HG02588 (cell line): ENCODE measurements at regions not wholly inside any gene's neighbourhood (a gene's known extent, or its start where the extent isn't known, plus 50 kb on each side); places are given as distances from the start of the nearest gene placed in this dataset.
"Not testable (repeated sequence)": the region's sequence is repeated elsewhere in the genome, so short reads cannot be mapped to it uniquely, and the experiment has no call there.

Experiments
- ATAC-seq: cut with Tn5 transposase; IDR thresholded peaks from one replicate; pipeline ENCODE4 v1.9.1; 2021; ENCODE audit warnings: mild to moderate bottlenecking, moderate library complexity; ENCODE audit not compliant: unreplicated experiment

- no peak for ATAC-seq
Measured at GRCh38 chr2:201568217-201568820, 75.0 kb downstream of the TMEM237 start.

- ATAC-seq, result no peak
Measured at GRCh38 chr2:201559067-201559710, 84.1 kb downstream of the TMEM237 start.

DNA sequence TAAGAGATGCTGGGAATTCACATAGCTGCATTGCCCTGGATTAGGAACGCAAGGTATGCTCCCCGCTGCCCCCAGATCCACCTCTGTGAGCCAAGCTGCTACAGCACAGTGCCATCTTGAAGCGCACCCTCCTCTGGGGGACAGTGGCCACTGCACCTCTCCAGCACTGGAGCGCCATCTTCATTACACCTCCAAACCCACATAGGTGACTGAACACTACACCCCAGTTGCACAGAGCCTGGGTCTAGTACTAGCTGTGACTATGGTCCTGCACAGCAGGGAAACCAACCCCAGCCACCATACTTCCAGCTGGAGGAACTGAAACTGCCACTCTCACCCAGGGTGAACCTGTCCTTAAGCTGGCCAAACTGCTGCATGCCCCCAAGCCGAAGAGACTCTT, 84.6 kb downstream of the TMEM237 start:
- ATAC-seq, result no peak

DNA sequence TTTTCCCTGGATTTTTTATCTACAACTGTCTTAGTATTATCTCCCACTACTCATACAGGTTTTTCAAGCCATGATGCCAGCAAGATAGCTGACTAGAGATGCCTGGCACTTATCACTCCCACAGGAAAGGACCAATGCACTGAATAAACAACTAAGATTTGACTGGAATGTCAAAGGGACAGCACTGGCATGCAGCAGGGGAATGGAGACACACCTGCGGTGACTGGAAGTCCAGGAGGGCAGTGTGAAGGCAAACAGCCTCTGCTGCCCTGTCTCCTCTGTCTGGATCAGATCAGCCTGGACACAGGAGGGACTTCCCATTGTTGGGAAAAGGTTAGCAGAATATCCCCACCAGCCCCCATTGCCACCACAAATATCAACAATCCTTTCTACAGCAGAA, 85.1 kb downstream of the TMEM237 start:
- ATAC-seq, result no peak

DNA sequence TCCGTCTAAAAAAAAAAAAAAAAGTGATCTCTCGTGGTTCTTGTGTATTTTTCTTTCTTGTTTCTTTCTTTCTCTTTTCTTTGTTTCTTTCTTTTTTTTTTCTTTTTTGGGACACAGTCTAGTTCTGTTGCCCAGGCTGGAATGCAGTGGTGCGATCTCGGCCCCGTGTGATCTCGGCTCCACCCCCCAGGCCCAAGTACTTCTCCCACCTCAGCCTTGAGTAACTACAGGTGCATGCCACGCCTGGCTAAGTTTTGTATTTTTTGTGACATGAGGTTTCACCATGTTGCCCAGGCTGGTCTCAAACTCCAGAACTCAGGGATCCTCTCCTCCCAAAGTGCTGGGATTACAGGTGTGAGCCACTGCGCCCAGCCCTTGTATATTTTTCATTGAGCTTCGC, 91.4 kb downstream of the TMEM237 start:
- ATAC-seq, result no peak

GRCh38 chr2:201546576-201546975, 95.0 kb downstream of the STRADB start:
- ATAC-seq, result no peak

DNA sequence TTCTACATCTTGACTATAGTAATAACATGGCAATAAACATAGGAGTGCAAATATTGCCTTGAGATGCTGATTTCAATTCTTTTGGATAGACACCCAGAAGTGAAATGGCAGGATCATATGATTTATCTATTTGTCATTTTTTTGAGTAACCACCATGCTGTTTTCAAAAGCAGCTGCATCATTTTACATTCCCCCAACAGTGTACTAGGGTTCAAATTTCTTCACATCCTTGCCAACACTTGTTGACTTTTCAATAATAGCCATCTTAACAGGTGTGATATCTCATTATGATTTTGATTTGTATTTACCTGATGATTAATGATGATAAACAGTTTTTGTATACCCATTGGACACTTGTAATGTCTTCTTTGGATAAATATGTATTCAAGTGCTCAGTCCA, 90.8 kb downstream of the STRADB start:
- no peak for ATAC-seq

DNA sequence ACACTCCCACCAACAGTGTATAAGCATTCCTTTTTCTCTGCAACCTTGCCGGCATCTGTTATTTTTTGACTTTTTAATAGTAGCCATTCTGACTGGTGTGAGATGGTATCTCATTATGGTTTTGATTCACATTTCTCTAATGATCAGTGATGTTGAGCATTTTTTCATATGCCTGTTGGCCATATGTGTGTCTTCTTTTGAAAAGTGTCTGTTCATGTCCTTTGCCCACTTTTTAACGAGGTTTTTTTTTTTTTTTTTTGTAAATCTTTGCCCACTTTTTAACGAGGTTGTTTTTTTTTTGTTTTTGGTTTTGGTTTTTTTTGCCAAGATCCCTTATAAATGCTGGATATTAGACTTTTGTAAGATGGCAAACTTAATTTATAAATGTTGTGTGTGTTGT, 87.7 kb downstream of the STRADB start:
- ATAC-seq, result not testable (repeated sequence)

DNA sequence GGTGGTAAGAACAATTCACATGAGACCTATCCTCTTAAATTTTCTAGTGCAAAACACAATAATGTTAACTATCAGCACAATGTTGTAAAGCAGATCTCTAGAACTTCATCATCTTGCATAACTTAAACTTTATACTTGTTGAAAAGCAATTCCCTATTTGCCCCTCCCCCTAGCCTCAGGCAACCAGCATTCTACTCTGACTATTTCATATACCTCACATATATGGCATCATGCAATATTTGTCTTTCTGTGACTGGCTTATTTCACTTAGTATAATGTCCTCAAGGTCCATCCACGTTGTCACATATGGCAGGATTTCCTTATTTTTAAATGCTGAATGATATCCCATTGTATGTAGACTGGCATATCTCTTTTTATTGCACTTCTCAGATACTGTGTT, 86.5 kb downstream of the STRADB start:
- ATAC-seq, result no peak

- no peak for ATAC-seq
Measured at GRCh38 chr2:201536754-201537153, 85.2 kb downstream of the STRADB start.

GRCh38 chr2:201536046-201536445, 84.5 kb downstream of the STRADB start:
- no peak for ATAC-seq

DNA sequence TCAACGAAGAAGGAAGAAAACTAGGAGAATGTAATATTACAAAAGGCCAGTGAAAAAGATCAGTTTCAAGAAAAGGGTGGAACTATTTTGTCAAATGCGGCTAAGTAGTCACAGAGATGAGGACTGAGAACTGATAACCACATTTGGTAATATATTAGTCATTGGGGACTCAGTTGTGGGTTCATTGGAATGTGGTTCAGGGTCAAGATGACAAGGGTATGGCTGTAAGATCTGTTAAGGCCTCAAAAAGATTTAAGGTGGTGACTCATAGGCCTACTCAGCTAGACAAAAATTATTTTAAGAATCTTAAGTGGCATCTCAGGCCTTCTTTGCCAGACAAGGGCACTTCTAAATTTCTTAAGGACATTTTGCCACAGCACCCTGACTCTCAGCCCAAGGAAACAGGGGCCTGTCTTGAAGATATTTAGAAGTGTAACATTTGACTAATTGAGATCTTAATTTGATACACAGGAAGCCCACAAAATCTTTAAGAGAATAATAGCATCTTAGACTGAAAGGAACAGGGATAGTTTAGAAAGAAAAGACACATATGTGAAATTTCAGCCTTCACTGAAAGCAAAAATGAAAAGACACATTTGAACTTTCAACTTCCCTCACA, 81.3 kb downstream of the STRADB start:
- ATAC-seq, result peak; percentile 89
